Globus pallidus (tissue), 1 donor: ENCODE measurements at regions not wholly inside any gene's neighbourhood (a gene's known extent, or its start where the extent isn't known, plus 50 kb on each side); places are given as distances from the start of the nearest gene placed in this dataset.

Experiments
- DNase-seq: peaks from one replicate; pipeline ENCODE4 v3.0.0-alpha.2; 2015; ENCODE audit warnings: low spot score

DNA sequence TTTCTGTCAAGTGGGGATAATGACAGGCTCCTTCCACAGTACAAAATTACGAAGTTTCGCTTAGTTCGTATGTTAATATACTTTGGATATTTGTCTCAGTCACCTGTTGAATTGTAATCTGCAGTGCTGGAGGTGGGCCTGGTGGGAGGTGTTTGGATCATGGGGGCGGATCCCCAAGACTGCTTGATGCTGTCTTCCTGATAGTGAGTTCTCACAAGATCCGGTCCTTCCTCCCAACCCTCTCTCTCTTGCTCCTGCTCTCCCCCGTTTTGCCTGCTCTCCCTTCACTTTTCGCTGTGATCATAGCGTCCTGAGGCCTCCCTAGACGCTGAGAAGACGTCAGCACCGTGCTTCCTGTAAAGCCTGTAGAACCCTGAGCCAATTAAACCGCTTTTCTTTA lies 97.1 kb upstream of the EPB41L3 start:
- DNase-seq: no peak

- no peak for DNase-seq
Observed at GRCh38 chr18:5639131-5639530, 95.3 kb upstream of the EPB41L3 start.

GRCh38 chr18:5632041-5632440 lies 88.2 kb upstream of the EPB41L3 start:
- no peak for DNase-seq

GRCh38 chr18:5630900-5631413 lies 87.2 kb upstream of the EPB41L3 start:
- no peak for DNase-seq

GRCh38 chr18:5630057-5630899 lies 86.5 kb upstream of the EPB41L3 start:
- DNase-seq: peak; percentile 32

DNA sequence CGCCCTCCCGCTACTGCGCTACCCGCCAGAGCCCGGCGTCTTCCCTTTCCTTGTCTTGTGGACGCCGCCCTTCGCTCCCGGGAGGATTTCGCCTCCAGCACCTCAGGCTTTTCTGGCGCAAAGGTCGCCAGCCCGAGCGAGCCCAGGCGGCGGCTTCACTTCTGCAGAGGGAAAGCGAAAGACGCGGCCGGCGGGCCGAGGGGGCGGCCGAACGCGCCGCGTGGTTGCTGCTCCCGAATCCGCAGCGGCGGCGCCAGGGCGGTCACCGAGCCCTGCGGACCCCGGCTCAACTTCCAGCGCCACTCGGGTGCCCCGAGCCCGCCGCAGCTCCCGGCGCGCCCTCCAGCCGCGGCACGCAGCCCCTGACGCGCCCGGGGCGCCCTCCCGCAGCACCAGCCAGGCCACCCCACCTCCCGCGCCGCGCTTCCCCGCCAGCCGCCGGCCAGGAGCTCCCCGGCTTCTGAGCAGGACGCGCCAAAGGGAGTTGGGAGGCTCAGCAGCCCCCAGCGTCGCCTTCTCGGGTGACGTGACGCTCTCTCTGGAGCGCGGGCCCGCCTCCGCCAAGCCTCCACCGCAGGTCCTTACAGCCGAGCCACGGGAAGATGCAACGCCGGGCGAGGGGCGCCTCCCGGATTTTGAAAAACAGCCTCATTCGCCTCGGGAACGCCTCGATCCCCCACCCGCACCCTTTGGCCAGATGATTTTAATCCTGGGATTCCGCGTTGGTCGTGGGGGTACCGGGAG lies 84.9 kb upstream of the EPB41L3 start:
- DNase-seq: no peak

DNA sequence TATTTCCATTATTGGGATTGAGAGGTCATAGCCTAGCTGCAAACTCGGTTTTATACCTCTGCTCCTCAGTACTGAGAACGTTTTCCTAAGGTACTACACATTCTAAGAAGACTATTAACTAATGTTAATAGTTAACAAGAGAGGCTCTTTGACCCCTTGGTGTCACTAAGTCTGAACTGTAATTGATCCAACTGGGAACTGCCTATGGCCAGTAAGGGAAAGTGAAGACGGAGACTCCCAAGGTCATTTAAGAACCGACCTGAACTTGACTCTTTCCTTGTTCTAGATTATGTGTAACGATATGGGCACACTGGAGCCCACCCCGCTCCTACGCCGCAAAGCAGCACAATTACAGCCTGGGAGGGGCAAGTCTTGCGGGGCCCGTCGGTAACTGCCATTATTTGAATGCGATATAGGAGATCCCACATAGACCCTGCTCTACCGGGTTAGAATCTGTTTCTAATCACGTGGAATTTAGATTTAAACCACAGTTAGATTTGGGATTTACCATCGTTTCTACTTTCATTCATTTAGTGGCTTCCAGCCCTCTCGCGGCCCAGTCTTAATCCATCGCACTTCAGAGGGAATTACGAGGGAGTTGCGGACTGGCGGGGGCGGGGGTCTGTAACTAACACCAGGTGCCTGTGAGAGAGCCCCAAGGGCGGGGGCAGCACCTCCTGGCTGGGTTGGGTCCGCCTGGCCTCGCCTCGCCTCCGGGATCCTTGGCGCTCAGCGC lies 84.1 kb upstream of the EPB41L3 start:
- no peak for DNase-seq

- DNase-seq: no peak
Observed at GRCh38 chr18:5626130-5626880, 82.5 kb upstream of the EPB41L3 start.

DNA sequence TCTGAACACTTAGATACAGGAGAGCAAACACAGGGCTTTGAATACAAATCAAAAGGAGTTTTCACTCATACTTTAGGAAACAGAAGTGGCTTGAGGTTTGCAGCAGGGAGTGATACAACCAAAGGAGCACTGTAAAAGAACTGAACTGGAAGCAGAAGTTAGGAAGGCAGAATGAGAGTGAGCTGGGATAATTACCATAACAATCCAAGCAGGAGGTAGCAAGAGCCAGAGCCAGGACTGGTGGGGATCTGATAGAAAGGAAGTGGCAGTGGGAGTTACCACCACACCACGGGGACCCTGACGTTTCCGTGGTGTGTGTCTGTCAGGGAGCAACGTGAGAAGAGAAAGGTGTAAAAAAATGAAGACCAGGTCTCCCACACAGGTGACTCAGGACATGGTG lies 81.3 kb upstream of the EPB41L3 start:
- DNase-seq: no peak

GRCh38 chr18:5622905-5623304 lies 79.1 kb upstream of the EPB41L3 start:
- no peak for DNase-seq

DNA sequence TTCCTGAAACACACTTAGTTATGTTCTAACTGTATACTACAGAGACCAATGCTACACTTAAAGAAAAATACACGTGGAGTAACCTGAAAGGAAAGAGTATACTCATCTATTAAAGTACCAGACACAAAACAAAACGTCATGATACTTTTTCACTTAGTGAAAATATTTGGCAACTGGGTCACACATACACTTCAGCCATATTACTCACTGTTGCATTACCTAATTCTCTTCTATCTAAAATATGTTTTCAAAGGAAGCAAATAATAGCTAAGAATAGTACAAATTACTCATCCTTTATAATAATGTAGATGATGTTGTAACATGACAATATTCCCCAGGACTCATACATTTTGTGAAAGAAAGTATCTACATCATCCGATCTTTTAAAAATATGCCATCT lies 76.5 kb upstream of the EPB41L3 start:
- no peak for DNase-seq

- DNase-seq: no peak
Observed at GRCh38 chr18:5619376-5619775, 75.6 kb upstream of the EPB41L3 start.

GRCh38 chr18:5618047-5618688 lies 74.4 kb upstream of the EPB41L3 start:
- no peak for DNase-seq

GRCh38 chr18:5611221-5611620 lies 67.4 kb upstream of the EPB41L3 start:
- DNase-seq: no peak

DNA sequence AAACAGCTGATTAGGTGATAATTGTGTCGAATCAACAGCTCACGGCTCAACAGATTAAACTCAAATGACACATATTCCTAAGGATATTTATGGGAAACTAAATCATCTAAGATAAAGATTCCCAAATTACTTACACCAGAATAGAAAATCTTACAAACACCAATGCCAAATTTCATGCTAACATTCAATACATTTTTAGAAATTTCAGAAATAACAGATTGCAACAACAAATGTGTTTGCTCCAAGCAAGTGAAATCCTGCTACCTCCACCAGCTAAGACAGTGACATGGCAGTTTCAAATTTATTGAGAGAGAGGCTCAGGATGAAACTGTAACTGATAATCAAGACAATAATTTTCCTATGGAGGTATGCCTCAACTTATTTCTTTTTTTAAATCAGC lies 65.0 kb upstream of the EPB41L3 start:
- DNase-seq: no peak

- DNase-seq: no peak
Observed at GRCh38 chr18:5606951-5607350, 63.2 kb upstream of the EPB41L3 start.

- no peak for DNase-seq
Observed at GRCh38 chr18:5604778-5605177, 61.0 kb upstream of the EPB41L3 start.

DNA sequence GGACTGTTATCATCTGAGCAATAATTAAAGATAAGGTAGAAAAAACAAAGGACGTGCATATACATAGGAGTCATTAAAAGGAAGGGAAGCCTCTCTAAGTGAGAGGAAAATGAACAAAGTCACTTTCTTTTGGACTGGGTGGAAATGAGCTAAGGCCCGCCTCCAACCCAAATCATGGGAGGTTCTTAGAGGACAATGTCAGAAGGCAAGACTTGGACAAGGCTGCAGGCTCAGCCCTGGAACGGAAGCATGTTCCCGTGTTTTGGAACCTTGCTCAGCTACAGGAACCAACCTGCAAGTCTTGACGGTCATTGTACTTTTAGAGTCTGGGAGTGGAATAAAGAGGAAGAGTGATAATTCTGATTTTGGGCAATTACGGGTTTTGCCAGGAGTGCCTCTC lies 59.4 kb upstream of the EPB41L3 start:
- DNase-seq: no peak

DNA sequence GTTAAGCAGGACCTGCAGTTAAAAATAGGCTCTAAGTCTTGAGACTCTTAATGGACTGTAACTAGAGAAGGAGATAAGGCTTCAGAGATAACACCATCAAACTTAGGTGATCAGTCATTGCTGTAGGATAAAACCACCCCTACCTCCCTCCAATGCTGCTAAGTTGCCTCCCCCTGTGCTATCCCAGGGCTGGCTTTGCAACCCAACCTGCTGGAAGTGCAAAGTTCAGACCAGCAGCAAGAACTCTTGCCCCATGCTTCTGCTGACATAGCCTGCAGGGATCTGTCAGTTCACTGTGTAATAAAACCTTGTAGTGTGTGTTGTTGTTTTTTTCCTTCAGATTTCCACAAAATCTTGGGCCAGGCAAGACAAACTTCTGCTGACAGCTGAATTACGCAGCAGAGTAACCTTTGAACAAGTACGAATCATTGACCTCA lies 57.4 kb upstream of the EPB41L3 start:
- DNase-seq: no peak

- peak; percentile 29 for DNase-seq
Observed at GRCh38 chr18:5600378-5601071, 56.7 kb upstream of the EPB41L3 start.

DNA sequence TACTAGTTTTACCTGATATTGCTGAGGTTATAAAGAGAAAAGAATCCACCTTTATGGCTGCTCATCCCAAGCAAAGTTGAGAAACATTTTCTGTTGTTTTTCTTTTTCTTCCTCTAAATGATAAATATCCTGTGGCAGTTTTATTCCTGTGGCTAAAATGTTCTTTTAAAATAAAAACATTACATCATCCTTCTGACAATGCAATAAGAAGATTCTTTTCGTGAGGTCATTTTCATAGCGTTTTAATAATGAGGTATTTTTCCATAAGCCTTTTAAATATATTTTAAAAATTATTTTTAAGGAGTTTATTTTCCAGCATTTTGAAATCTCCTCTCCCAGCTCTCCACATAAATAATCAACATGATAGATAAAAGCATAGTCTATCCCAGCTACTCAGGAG lies 52.8 kb upstream of the EPB41L3 start:
- no peak for DNase-seq
